Caco-2 (cell line): ENCODE measurements at regions not wholly inside any gene's neighbourhood (a gene's known extent, or its start where the extent isn't known, plus 50 kb on each side); places are given as distances from the start of the nearest gene placed in this dataset.

Source experiments
- BruUV-seq: library from RNA; stranded (reverse); fragments of 400-500 nt; replicated peaks from 2 replicates; lab custom pipeline; 2021; lab: Mats Ljungman, UMichigan
- CTCF ChIA-PET: fragments of 300-600 bp; sonication (Branson Sonifier 250); formaldehyde crosslinking; loops from one replicate; lab custom pipeline; 2022; ENCODE audit warnings: antibody characterized with exemption; lab: Charles Lee
- POLR2A ChIA-PET: fragments of 300-600 bp; sonication (Branson Sonifier 250); formaldehyde crosslinking; loops from one replicate; lab custom pipeline; 2022; ENCODE audit warnings: antibody characterized with exemption; lab: Charles Lee
- DNase-seq, 2 experiments: peaks; one replicate each; pipeline versions ENCODE4 v3.0.0 to v3.0.0-alpha.2; 2020 to 2022
- H3K27me3 ChIP-seq: replicated peaks from 2 replicates; pipeline ENCODE4 v1.6.0; 2011; ENCODE audit warnings: low read length; ENCODE audit not compliant: control insufficient read depth, insufficient read depth
- H3K36me3 ChIP-seq: 2 replicates; pipeline ENCODE4 v1.5.1; 2011; ENCODE audit warnings: low read length; ENCODE audit not compliant: control insufficient read depth, insufficient read depth
- H3K4me1 ChIP-seq: fragments of 250-450 bp; sonication (Bioruptor Pico); 2 replicates; pipeline ENCODE4 v1.5.1; 2020; ENCODE audit warnings: mild to moderate bottlenecking
- H3K4me3 ChIP-seq: 2 replicates; pipeline ENCODE4 v1.5.1; 2011; ENCODE audit warnings: low read depth, mild to moderate bottlenecking, control low read depth, low read length
- H3K9me3 ChIP-seq: fragments of 250-450 bp; sonication (Bioruptor Pico); 2 replicates; pipeline ENCODE4 v1.5.1; 2020; ENCODE audit warnings: mild to moderate bottlenecking, moderate library complexity
- H3K27ac Mint-ChIP-seq: one replicate; pipeline ENCODE4 v1.8.0; 2022; ENCODE audit warnings: mixed read lengths; ENCODE audit not compliant: unreplicated experiment
- H3K27me3 Mint-ChIP-seq: one replicate; pipeline ENCODE4 v1.8.0; 2022; ENCODE audit warnings: mixed read lengths; ENCODE audit not compliant: insufficient read depth, unreplicated experiment
- H3K36me3 Mint-ChIP-seq: one replicate; pipeline ENCODE4 v1.8.0; 2022; ENCODE audit warnings: mild to moderate bottlenecking, mixed read lengths; ENCODE audit not compliant: insufficient read depth, unreplicated experiment
- H3K4me1 Mint-ChIP-seq: one replicate; pipeline ENCODE4 v1.8.0; 2022; ENCODE audit warnings: low read depth, mixed read lengths; ENCODE audit not compliant: unreplicated experiment
- H3K4me3 Mint-ChIP-seq: one replicate; pipeline ENCODE4 v1.8.0; 2022; ENCODE audit warnings: mild to moderate bottlenecking, moderate library complexity, mixed read lengths; ENCODE audit not compliant: unreplicated experiment
- H3K9me3 Mint-ChIP-seq: one replicate; pipeline ENCODE4 v1.8.0; 2022; ENCODE audit warnings: mixed read lengths; ENCODE audit not compliant: unreplicated experiment
- CTCF ChIP-seq, 2 experiments: fragments of 200-600 bp in 1 of 2; IDR thresholded peaks; 1 replicate in 1 of 2; 2 replicates in 1 of 2; pipeline versions ENCODE4 v1.5.1 to v1.8.0; 2011 to 2022; ENCODE audit warnings: antibody characterized with exemption in 1 of 2, control low read depth in 1 of 2, inconsistent platforms in 1 of 2, low read depth in 1 of 2, low read length in 1 of 2, mild to moderate bottlenecking in 1 of 2, moderate library complexity in 1 of 2; ENCODE audit not compliant: insufficient read depth in 1 of 2, severe bottlenecking in 1 of 2, unreplicated experiment in 1 of 2
- intact Hi-C: fragments of 100-400 bp; cut with micrococcal nuclease; formaldehyde crosslinking; loops from one replicate; pipeline ENCODE4 v1.10.0; 2022; ENCODE audit not compliant: unreplicated experiment

- intact Hi-C loops: no loop called here
Observed at GRCh38 chr1:192002063-192002462, 156.2 kb upstream of the RGS18 start.

GRCh38 chr1:192003295-192004077 lies 154.8 kb upstream of the RGS18 start:
- H3K4me3 Mint-ChIP-seq: no peak overlapping the region
- H3K9me3 Mint-ChIP-seq: no peaks in the 10 kb centered on the region
- no peak for TF ChIP-seq CTCF (IDR thresholded peaks at IDR 0.05; ENCODE audit: insufficient read depth in 1 of 2, low read depth in 1 of 2, low read length in 1 of 2, severe bottlenecking in 1 of 2, unreplicated experiment in 1 of 2)
- ChIA-PET POLR2A (no interaction called here), CTCF (no interaction called here)
- no TSS peak for BruUV-seq
- H3K9me3 ChIP-seq: no peaks in the 10 kb centered on the region
- H3K27me3 Mint-ChIP-seq: peaks cover 3% of the 10 kb centered on the region
- no peaks in the 10 kb centered on the region for H3K27me3 ChIP-seq
- H3K4me1 Mint-ChIP-seq: no peaks in the 10 kb centered on the region
- H3K36me3 ChIP-seq: no peaks in the 10 kb centered on the region
- no peaks in the 10 kb centered on the region for H3K36me3 Mint-ChIP-seq
- H3K4me3 ChIP-seq: no peak overlapping the region
- no peak for DNase-seq
- H3K4me1 ChIP-seq: no peaks in the 10 kb centered on the region
- H3K27ac Mint-ChIP-seq: no peak overlapping the region
- intact Hi-C loops: no loop called here

More at GRCh38 chr1:192002063-192002462, 156.2 kb upstream of the RGS18 start:
- Histone ChIP-seq H3K27me3 (no peaks in the 10 kb centered on the region), H3K36me3 (no peaks in the 10 kb centered on the region), H3K4me3 (no peak overlapping the region), H3K9me3 (no peaks in the 10 kb centered on the region), H3K4me1 (no peaks in the 10 kb centered on the region)
- no TSS peak for BruUV-seq
- Mint-ChIP-seq H3K27ac (no peak overlapping the region), H3K4me1 (no peaks in the 10 kb centered on the region), H3K4me3 (no peak overlapping the region), H3K9me3 (no peaks in the 10 kb centered on the region), H3K36me3 (no peaks in the 10 kb centered on the region), H3K27me3 (peaks cover 3% of the 10 kb centered on the region)
- no peak for DNase-seq
- ChIA-PET POLR2A (no interaction called here), CTCF (no interaction called here)
- no peak for TF ChIP-seq CTCF (IDR thresholded peaks at IDR 0.05; ENCODE audit: insufficient read depth in 1 of 2, low read depth in 1 of 2, low read length in 1 of 2, severe bottlenecking in 1 of 2, unreplicated experiment in 1 of 2)

GRCh38 chr1:192005976-192006375 lies 152.3 kb upstream of the RGS18 start:
- intact Hi-C loops: no loop called here
- H3K36me3 ChIP-seq: no peaks in the 10 kb centered on the region
- H3K4me3 ChIP-seq: no peak overlapping the region
- no TSS peak for BruUV-seq
- Mint-ChIP-seq H3K4me3 (no peak overlapping the region), H3K4me1 (no peaks in the 10 kb centered on the region), H3K36me3 (no peaks in the 10 kb centered on the region), H3K27ac (no peak overlapping the region), H3K9me3 (no peaks in the 10 kb centered on the region), H3K27me3 (no peaks in the 10 kb centered on the region)
- POLR2A ChIA-PET: no interaction called here
- no peaks in the 10 kb centered on the region for H3K4me1 ChIP-seq
- H3K27me3 ChIP-seq: no peaks in the 10 kb centered on the region
- CTCF ChIA-PET: no interaction called here
- no peaks in the 10 kb centered on the region for H3K9me3 ChIP-seq
- no peak for TF ChIP-seq CTCF (IDR thresholded peaks at IDR 0.05; ENCODE audit: insufficient read depth in 1 of 2, low read depth in 1 of 2, low read length in 1 of 2, severe bottlenecking in 1 of 2, unreplicated experiment in 1 of 2)
- no peak for DNase-seq
